Spleen (tissue), 11 donors: ENCODE measurements at regions not wholly inside any gene's neighbourhood (a gene's known extent, or its start where the extent isn't known, plus 50 kb on each side); places are given as distances from the start of the nearest gene placed in this dataset.

ENCODE experiments used
- DNase-seq: peaks from one replicate; pipeline ENCODE4 v3.0.0-alpha.2; 2020
- H3K27ac ChIP-seq, 8 donors: fragments of 200-600 bp; sonication (generic) in 7 of 8; 1 replicate in 4 of 8; 2 replicates in 4 of 8; pipeline versions ENCODE4 v1.5.0 to v1.8.0; 2016 to 2021; ENCODE audit warnings: inconsistent platforms in 4 of 8, mild to moderate bottlenecking in 4 of 8, moderate library complexity in 1 of 8
- H3K27me3 ChIP-seq, 7 donors: fragments of 200-600 bp; sonication (generic) in 6 of 7; replicated peaks in 1 of 7; 1 replicate in 4 of 7; 2 replicates in 3 of 7; pipeline versions ENCODE4 v1.5.0 to v1.8.0; 2016 to 2021; ENCODE audit warnings: inconsistent platforms in 3 of 7, mild to moderate bottlenecking in 1 of 7
- H3K36me3 ChIP-seq, 6 donors: fragments of 200-600 bp; sonication (generic) in 5 of 6; 1 replicate in 4 of 6; 2 replicates in 2 of 6; pipeline versions ENCODE4 v1.5.0 to v1.8.0; 2016 to 2021; ENCODE audit warnings: inconsistent platforms in 2 of 6
- H3K4me1 ChIP-seq, 6 donors: fragments of 200-600 bp; sonication (generic) in 5 of 6; 1 replicate in 3 of 6; 2 replicates in 3 of 6; pipeline versions ENCODE4 v1.5.0 to v1.8.0; 2016 to 2021; ENCODE audit warnings: inconsistent platforms in 3 of 6
- H3K4me3 ChIP-seq, 8 donors: fragments of 200-600 bp; sonication (generic) in 7 of 8; 1 replicate in 4 of 8; 2 replicates in 4 of 8; pipeline versions ENCODE4 v1.5.0 to v1.8.0; 2016 to 2021; ENCODE audit warnings: inconsistent platforms in 4 of 8, mild to moderate bottlenecking in 4 of 8, moderate library complexity in 2 of 8
- H3K9me3 ChIP-seq, 8 donors: fragments of 200-600 bp; sonication (generic) in 7 of 8; 1 replicate in 4 of 8; 2 replicates in 4 of 8; pipeline versions ENCODE4 v1.5.0 to v1.8.0; 2016 to 2021; ENCODE audit warnings: inconsistent platforms in 4 of 8
- POLR2A ChIP-seq, 3 donors: fragments of 450-650 bp; IDR thresholded peaks; one replicate each; pipeline ENCODE4 v1.5.1; 2017; ENCODE audit warnings: antibody characterized with exemption in 3 of 3, mild to moderate bottlenecking in 1 of 3
- POLR2AphosphoS5 ChIP-seq, 3 donors: sonication (generic); formaldehyde crosslinking; IDR thresholded peaks; one replicate each; pipeline ENCODE4 v1.5.1; 2017; ENCODE audit warnings: antibody characterized with exemption in 3 of 3
- WGBS, 5 donors: extraction: QIAGEN DNeasy Blood & Tissue Kit in 3 of 5; methylation state at CpG; one replicate each; pipeline versions ENCODE4 v1.1.5 to v1.1.7; 2013 to 2018; 5-methylcytosine and 5-hydroxymethylcytosine counted together
- intact Hi-C: fragments of 100-400 bp; cut with DNase I; formaldehyde crosslinking; loops from one replicate; pipeline ENCODE4 v1.15.0; 2023; ENCODE audit warnings: low total_unique reads
- TF ChIP-seq, protein P1 (sequence below), 11 experiments: fragments of 200-600 bp in 7 of 11; fragments of 450-650 bp in 4 of 11; sonication (generic) in 4 of 11; IDR thresholded peaks in 8 of 11; conservative IDR thresholded peaks in 3 of 11; 1 replicate in 7 of 11; 2 replicates in 4 of 11; pipeline versions ENCODE4 v1.4.0 to v1.8.0; 2016 to 2021; ENCODE audit warnings: antibody characterized with exemption in 11 of 11, inconsistent platforms in 4 of 11, mild to moderate bottlenecking in 1 of 11
- donor health status: healthy with polysubstance abuse.
- donor health status: DM: no; HTN: no; CAD: no; lungs with moderate emphysema.
- donor health status: DM: no; HTN: no; CAD: no.
- donor health status: Bipolar disorder and iron deficiency.
- donor health status: healthy.
- donor health status: DM: no; HTN: no; CAD: no.
- donor health status: DM: yes; HTN: yes; CAD: no.

DNA sequence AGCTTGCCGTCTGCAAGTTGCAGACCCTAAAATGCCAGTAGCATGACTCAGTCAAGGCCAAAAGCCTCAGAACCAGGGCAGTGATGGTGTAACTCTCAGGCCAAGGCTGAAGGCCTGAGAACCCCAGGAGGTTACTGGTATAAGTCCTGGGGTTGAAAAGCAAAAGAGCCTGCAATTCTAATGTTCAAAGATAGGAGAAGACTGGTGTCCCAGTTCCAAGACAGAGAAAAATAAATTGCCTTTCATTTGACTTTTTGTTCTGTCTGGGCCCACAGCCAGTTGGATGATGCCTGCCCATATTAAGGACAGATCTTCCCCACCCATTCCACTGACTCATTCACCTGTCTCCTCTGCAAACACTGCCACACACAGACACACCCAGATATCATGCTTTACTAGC, 673.2 kb downstream of the CDH18 start:
- no peak for DNase-seq
- no peak overlapping the region for H3K4me3 ChIP-seq
- H3K36me3 ChIP-seq, result no peaks in the 10 kb centered on the region
- H3K27me3 ChIP-seq, result no peaks in the 10 kb centered on the region
- H3K9me3 ChIP-seq, result peaks cover 0 to 15% (median 4%) of the 10 kb centered on the region in 8 donors
- no peaks in the 10 kb centered on the region for H3K4me1 ChIP-seq
- H3K27ac ChIP-seq, result no peak overlapping the region
- TF ChIP-seq POLR2AphosphoS5 (IDR thresholded peaks at IDR 0.05) (no peak), POLR2A (IDR thresholded peaks at IDR 0.05) (no peak)
- TF ChIP-seq, protein P1, sequence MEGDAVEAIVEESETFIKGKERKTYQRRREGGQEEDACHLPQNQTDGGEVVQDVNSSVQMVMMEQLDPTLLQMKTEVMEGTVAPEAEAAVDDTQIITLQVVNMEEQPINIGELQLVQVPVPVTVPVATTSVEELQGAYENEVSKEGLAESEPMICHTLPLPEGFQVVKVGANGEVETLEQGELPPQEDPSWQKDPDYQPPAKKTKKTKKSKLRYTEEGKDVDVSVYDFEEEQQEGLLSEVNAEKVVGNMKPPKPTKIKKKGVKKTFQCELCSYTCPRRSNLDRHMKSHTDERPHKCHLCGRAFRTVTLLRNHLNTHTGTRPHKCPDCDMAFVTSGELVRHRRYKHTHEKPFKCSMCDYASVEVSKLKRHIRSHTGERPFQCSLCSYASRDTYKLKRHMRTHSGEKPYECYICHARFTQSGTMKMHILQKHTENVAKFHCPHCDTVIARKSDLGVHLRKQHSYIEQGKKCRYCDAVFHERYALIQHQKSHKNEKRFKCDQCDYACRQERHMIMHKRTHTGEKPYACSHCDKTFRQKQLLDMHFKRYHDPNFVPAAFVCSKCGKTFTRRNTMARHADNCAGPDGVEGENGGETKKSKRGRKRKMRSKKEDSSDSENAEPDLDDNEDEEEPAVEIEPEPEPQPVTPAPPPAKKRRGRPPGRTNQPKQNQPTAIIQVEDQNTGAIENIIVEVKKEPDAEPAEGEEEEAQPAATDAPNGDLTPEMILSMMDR (IDR thresholded peaks at IDR 0.05 in 8 of 11, conservative IDR thresholded peaks at IDR 0.05 in 3 of 11), result no peak
- intact Hi-C loops, result no loop called here
- 66 to 88% (median 78%) methylated on average over 1 of the region's 1 CpG for WGBS, 5 donors

- 86 to 96% (median 90%) methylated on average over 1 of the region's 1 CpG for WGBS, 5 donors
- TF ChIP-seq POLR2AphosphoS5 (IDR thresholded peaks at IDR 0.05), result no peak
- no peak for TF ChIP-seq POLR2A (IDR thresholded peaks at IDR 0.05)
- TF ChIP-seq, protein P1 (IDR thresholded peaks at IDR 0.05 in 8 of 11, conservative IDR thresholded peaks at IDR 0.05 in 3 of 11), result no peak
- Histone ChIP-seq H3K4me3 (no peak overlapping the region), H3K9me3 (peaks cover 0 to 4% (median 0%) of the 10 kb centered on the region in 8 donors), H3K4me1 (no peaks in the 10 kb centered on the region), H3K27ac (no peak overlapping the region), H3K27me3 (no peaks in the 10 kb centered on the region), H3K36me3 (no peaks in the 10 kb centered on the region)
- DNase-seq, result no peak
- intact Hi-C loops, result no loop called here
Observed at GRCh38 chr5:19319252-19319651, 668.7 kb downstream of the CDH18 start.

DNA sequence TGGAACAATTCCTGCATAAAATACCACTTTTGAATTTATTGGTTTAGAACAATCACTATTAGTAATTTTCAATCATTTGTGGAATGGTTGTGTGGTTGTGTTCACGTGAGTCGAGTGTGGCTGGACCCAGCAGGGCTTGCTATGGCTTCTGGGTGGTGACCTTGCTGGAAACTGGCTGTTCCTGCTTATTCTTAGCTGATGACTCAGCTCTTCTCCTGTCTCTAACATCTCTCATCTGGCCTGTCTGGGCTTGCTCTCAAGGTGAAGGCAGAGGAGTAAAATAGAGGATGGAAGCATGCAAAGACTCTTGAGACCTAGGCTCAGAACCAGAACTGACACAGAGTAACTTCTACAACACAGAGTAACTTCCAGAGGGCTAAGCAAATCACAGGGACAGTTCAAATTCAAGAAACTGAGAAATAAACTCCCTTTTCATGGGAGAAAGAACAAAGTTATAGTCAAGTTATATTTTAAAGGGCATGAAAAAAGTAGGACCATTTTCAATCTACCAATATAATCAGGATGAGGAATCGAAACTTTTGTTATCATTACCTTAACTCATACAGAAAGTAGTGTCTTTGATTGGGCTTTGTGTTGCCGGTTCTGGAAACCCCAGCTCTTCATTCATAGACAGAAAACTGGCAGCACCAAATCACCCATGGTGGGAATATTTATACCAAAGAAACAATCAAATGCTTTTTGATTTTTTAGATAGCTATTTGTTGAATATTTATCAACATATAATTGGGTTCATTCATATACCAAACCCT, 665.1 kb downstream of the CDH18 start:
- WGBS, 5 donors, result 58 to 75% (median 61%) methylated on average over 4 of the region's 4 CpGs
- intact Hi-C loops, result no loop called here
- Histone ChIP-seq H3K4me1 (no peaks in the 10 kb centered on the region), H3K9me3 (peaks cover 0 to 9% (median 0%) of the 10 kb centered on the region in 8 donors), H3K36me3 (no peaks in the 10 kb centered on the region), H3K4me3 (no peak overlapping the region), H3K27me3 (no peaks in the 10 kb centered on the region), H3K27ac (no peak overlapping the region)
- TF ChIP-seq POLR2AphosphoS5 (IDR thresholded peaks at IDR 0.05) (no peak), POLR2A (IDR thresholded peaks at IDR 0.05) (no peak)
- TF ChIP-seq, protein P1 (IDR thresholded peaks at IDR 0.05 in 8 of 11, conservative IDR thresholded peaks at IDR 0.05 in 3 of 11), result no peak
- DNase-seq, result no peak

DNA sequence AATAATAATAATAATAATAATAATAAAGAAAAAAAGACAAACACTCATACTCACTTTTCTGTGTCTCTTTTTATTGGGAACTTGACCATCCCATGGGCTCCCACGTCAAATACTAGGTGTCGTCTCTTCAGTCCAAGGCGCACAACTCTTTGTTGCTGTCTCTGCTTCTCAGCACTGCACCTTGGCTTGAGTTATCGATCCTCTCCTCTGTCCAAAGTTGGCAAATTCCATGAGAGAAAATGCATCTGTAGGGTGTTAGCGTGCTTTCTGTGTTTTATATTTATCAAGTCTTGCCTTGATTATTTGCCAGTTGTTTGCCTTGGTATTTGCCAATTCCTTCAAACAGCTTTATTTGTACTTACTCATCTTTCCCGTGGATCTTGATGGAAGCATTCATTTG, 653.7 kb downstream of the CDH18 start:
- Histone ChIP-seq H3K4me1 (no peaks in the 10 kb centered on the region), H3K27ac (no peak overlapping the region), H3K9me3 (peaks cover 0 to 26% (median 18%) of the 10 kb centered on the region in 8 donors), H3K4me3 (no peak overlapping the region), H3K36me3 (no peaks in the 10 kb centered on the region), H3K27me3 (no peaks in the 10 kb centered on the region)
- TF ChIP-seq POLR2A (IDR thresholded peaks at IDR 0.05), result no peak
- TF ChIP-seq POLR2AphosphoS5 (IDR thresholded peaks at IDR 0.05), result no peak
- 71 to 76% (median 72%) methylated on average over 6 of the region's 6 CpGs for WGBS, 5 donors
- no peak for DNase-seq
- intact Hi-C loops, result no loop called here
